ENCODE measurements at regions not wholly inside any gene's neighbourhood (a gene's known extent, or its start where the extent isn't known, plus 50 kb on each side); places are given as distances from the start of the nearest gene placed in this dataset.

DNA sequence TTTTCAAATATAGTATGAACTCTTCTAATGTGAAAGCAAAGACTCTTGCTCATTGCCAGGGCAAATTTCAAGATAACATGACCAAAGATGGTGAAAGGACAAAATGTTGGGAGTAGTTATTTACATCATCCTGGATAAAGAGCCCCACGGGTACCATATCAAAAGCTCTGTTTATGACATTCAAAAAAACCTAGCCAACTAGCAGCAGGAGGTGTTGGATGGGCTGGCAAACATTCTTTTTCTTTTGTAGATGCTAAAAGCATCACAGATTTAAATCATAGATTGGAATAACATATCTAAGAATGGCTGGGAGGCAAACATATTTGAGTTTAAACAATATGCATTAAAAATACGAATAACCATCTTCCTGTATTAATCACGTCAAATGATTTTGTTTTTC, 153.5 kb downstream of the ICOS start:
- Mint-ChIP-seq H3K27me3 (peaks cover 2% of the 10 kb centered on the region), H3K4me1 (no peaks in the 10 kb centered on the region), H3K27ac (no peak overlapping the region), H3K36me3 (ENCODE audit: low read depth) (no peaks in the 10 kb centered on the region), H3K9me3 (peaks cover 10% of the 10 kb centered on the region), H3K4me3 (no peak overlapping the region)
- intact Hi-C loops (cut with micrococcal nuclease): no loop called here
- TF ChIP-seq, protein P1, sequence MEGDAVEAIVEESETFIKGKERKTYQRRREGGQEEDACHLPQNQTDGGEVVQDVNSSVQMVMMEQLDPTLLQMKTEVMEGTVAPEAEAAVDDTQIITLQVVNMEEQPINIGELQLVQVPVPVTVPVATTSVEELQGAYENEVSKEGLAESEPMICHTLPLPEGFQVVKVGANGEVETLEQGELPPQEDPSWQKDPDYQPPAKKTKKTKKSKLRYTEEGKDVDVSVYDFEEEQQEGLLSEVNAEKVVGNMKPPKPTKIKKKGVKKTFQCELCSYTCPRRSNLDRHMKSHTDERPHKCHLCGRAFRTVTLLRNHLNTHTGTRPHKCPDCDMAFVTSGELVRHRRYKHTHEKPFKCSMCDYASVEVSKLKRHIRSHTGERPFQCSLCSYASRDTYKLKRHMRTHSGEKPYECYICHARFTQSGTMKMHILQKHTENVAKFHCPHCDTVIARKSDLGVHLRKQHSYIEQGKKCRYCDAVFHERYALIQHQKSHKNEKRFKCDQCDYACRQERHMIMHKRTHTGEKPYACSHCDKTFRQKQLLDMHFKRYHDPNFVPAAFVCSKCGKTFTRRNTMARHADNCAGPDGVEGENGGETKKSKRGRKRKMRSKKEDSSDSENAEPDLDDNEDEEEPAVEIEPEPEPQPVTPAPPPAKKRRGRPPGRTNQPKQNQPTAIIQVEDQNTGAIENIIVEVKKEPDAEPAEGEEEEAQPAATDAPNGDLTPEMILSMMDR (IDR thresholded peaks at IDR 0.05): no peak
- ChIA-PET CTCF (no interaction called here), POLR2A (no interaction called here)
- ATAC-seq (ENCODE audit: low read depth): no peak
- DNase-seq: no peak

DNA sequence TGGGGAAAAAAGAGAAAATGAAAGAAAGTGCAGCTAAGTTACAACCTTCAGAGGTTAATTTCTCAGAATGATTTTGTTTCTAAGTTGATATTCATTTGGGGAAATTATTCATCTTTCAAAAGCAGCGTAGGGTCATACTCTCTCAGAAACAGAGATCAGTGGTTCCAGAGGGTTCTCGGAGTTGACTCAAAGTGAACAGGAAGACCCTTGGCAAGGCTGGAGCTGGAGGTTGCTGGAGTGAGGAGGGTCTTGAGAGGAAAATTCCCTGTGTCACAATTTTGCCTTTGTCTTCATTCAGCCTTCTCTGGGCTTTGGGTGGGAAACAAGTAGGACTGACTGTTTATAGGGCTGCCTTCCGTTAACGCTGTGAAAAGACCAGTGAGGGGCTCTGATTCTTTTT, 168.2 kb downstream of the ICOS start:
- POLR2A ChIA-PET: no interaction called here
- DNase-seq (no peak), ATAC-seq (ENCODE audit: low read depth) (no peak)
- no peak overlapping the region for H3K27ac Mint-ChIP-seq
- no peak overlapping the region for H3K4me3 Mint-ChIP-seq
- intact Hi-C loops (cut with micrococcal nuclease): no loop called here
- H3K36me3 Mint-ChIP-seq (ENCODE audit: low read depth): no peaks in the 10 kb centered on the region
- peaks cover 9% of the 10 kb centered on the region for H3K27me3 Mint-ChIP-seq
- CTCF ChIA-PET: no interaction called here
- TF ChIP-seq, protein P1 (IDR thresholded peaks at IDR 0.05): no peak
- H3K9me3 Mint-ChIP-seq: no peaks in the 10 kb centered on the region
- H3K4me1 Mint-ChIP-seq: peaks cover 7% of the 10 kb centered on the region

DNA sequence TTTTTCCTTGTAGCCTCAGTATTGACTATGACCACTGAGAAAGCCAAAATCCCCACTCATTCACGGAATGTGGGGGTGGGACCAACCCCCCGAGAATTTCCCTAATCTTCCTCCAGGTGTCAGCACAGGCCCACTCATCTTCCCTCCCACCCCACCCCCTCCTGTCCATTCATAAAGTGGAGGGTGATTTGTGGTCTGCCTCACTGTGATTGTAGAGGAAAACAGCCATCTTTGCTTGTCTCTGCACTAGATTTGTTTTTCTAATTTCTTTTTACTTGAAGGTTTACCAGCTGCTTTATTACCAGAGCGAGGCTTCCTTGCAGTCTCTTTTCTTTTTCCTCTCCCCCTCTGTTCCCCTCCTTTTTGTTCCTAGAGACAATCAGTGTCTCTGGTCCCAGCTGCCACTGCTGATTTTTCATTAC, 171.8 kb downstream of the ICOS start:
- Mint-ChIP-seq H3K27ac (no peak overlapping the region), H3K4me3 (no peak overlapping the region), H3K36me3 (ENCODE audit: low read depth) (no peaks in the 10 kb centered on the region), H3K27me3 (peaks cover 25% of the 10 kb centered on the region), H3K9me3 (no peaks in the 10 kb centered on the region), H3K4me1 (peaks cover 19% of the 10 kb centered on the region)
- ChIA-PET POLR2A (no interaction called here), CTCF (no interaction called here)
- DNase-seq (no peak), ATAC-seq (ENCODE audit: low read depth) (no peak)
- TF ChIP-seq, protein P1 (IDR thresholded peaks at IDR 0.05): no peak
- intact Hi-C loops (cut with micrococcal nuclease): no loop called here

DNA sequence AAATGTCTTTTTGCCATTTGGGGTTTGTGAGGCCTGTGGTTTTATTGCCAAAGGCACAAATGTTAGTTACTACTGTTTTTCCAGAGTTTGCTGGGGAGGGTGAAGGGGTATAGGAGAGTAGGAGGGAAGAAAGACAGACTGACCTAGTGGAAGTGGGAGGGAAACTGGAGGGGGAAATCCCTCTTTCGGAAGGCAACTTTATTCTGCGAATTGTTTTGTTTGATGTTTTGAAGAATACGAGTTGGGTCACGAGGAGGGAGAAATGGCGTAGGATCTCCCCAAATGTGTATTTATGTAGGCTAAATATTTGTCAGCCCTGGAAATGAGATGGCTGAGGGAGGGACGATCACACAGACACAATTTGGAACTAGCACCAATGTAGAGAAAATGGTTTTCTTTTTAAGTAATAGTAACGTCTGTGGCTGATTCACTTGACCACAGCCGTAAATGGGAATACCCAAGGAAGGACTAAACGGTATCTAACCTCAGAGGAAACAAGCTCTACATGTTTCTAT, 172.3 kb downstream of the ICOS start:
- ATAC-seq (ENCODE audit: low read depth): no peak
- CTCF ChIA-PET: no interaction called here
- TF ChIP-seq, protein P1 (IDR thresholded peaks at IDR 0.05): no peak
- Mint-ChIP-seq H3K4me3 (no peak overlapping the region), H3K9me3 (no peaks in the 10 kb centered on the region), H3K27me3 (peaks cover 26% of the 10 kb centered on the region), H3K4me1 (peaks cover 19% of the 10 kb centered on the region), H3K27ac (no peak overlapping the region), H3K36me3 (ENCODE audit: low read depth) (no peaks in the 10 kb centered on the region)
- intact Hi-C loops (cut with micrococcal nuclease): no loop called here
- no peak for DNase-seq
- POLR2A ChIA-PET: no interaction called here

DNA sequence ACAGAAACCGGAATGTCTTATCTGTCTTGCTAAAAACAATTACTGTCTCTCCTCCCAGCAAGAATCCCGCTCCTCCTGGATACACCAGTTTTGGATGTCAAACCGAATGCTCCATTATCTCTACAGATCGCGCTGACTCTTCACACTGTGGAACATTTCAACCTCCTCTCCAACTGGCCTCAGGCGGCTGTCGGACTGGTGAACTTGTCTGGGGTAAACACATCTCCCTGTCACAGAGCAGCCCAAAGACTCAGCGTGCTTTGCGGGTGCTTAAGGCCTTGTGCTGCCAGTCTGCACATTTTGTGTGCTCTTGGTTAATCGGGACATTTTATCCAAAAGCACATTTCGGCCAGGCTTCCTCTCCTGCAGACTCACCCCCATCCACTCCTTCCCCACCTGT, 173.1 kb downstream of the ICOS start:
- no peak for ATAC-seq (ENCODE audit: low read depth)
- ChIA-PET POLR2A (no interaction called here), CTCF (no interaction called here)
- DNase-seq: no peak
- TF ChIP-seq, protein P1 (IDR thresholded peaks at IDR 0.05): no peak
- peaks cover 30% of the 10 kb centered on the region for H3K27me3 Mint-ChIP-seq
- no peaks in the 10 kb centered on the region for H3K36me3 Mint-ChIP-seq (ENCODE audit: low read depth)
- no peaks in the 10 kb centered on the region for H3K9me3 Mint-ChIP-seq
- H3K27ac Mint-ChIP-seq: no peak overlapping the region
- peaks cover 19% of the 10 kb centered on the region for H3K4me1 Mint-ChIP-seq
- no peak overlapping the region for H3K4me3 Mint-ChIP-seq
- intact Hi-C loops (cut with micrococcal nuclease): no loop called here
